Endothelial cell of umbilical vein (primary cell): ENCODE measurements at regions not wholly inside any gene's neighbourhood (a gene's known extent, or its start where the extent isn't known, plus 50 kb on each side); places are given as distances from the start of the nearest gene placed in this dataset.

Experiments used
- BruUV-seq: library from RNA; stranded (reverse); fragments of 400-500 nt; replicated peaks from 2 replicates; lab custom pipeline; 2021; lab: Mats Ljungman, UMichigan
- CTCF ChIA-PET: fragments of 300-600, 350-600 bp; sonication (Branson Sonifier 250); formaldehyde crosslinking; loops from one replicate; lab custom pipeline; 2021; ENCODE audit warnings: antibody characterized with exemption, inconsistent platforms; lab: Charles Lee
- POLR2A ChIA-PET: fragments of 300-600, 350-600 bp; sonication (Branson Sonifier 250); formaldehyde crosslinking; loops from one replicate; lab custom pipeline; 2021; ENCODE audit warnings: antibody characterized with exemption, inconsistent platforms; lab: Charles Lee
- DNase-seq: peaks from one replicate; pipeline ENCODE4 v3.0.0-alpha.2; 2011; ENCODE audit warnings: low read depth, low spot score
- FAIRE-seq: peaks from 2 replicates; lab custom pipeline; 2011; peaks lifted over from hg19 to GRCh38; lab: Jason Lieb, UNC
- H2AFZ ChIP-seq: 2 replicates; pipeline ENCODE4 v1.6.0; 2012; ENCODE audit warnings: low read depth, low read length, control low read depth, inconsistent platforms
- H3K27ac ChIP-seq: 2 replicates; pipeline ENCODE4 v1.5.1; 2011; ENCODE audit warnings: low read depth, mild to moderate bottlenecking, control low read depth, low read length, moderate library complexity; ENCODE audit not compliant: insufficient read depth
- H3K27me3 ChIP-seq, 2 experiments: 2 replicates each; pipeline versions ENCODE4 v1.6.0 to v1.6.1; 2011; ENCODE audit warnings: low read length in 2 of 2, mixed read lengths in 1 of 2; ENCODE audit not compliant: control insufficient read depth in 2 of 2, insufficient read depth in 2 of 2
- H3K36me3 ChIP-seq, 2 experiments: 2 replicates in 1 of 2; 3 replicates in 1 of 2; pipeline ENCODE4 v1.5.1; 2011; ENCODE audit warnings: low read length in 2 of 2, mild to moderate bottlenecking in 1 of 2, moderate library complexity in 1 of 2; ENCODE audit not compliant: control insufficient read depth in 2 of 2, insufficient read depth in 2 of 2; ENCODE audit errors: extremely low read depth in 1 of 2
- H3K4me1 ChIP-seq: 3 replicates; pipeline ENCODE4 v1.5.1; 2011; ENCODE audit warnings: mild to moderate bottlenecking, low read length; ENCODE audit not compliant: control insufficient read depth, insufficient read depth; ENCODE audit errors: extremely low read depth
- H3K4me2 ChIP-seq: 2 replicates; pipeline ENCODE4 v1.6.1; 2011; ENCODE audit warnings: low read length, control low read depth, mixed read lengths; ENCODE audit not compliant: insufficient read depth
- H3K4me3 ChIP-seq, 3 experiments: fragments of 200-600 bp in 1 of 3; sonication (generic), shearing (Covaris generic) in 1 of 3; replicated peaks in 1 of 3; 2 replicates each; pipeline ENCODE4 v1.5.1; 2011 to 2016; ENCODE audit warnings: control low read depth in 3 of 3, low read length in 3 of 3, mild to moderate bottlenecking in 2 of 3, inconsistent platforms in 1 of 3, low read depth in 1 of 3, moderate library complexity in 1 of 3; ENCODE audit not compliant: insufficient read depth in 1 of 3
- H3K79me2 ChIP-seq: 2 replicates; pipeline ENCODE4 v1.6.0; 2012; ENCODE audit warnings: low read length, inconsistent platforms; ENCODE audit not compliant: control insufficient read depth, insufficient read depth
- H3K9ac ChIP-seq: replicated peaks from 2 replicates; pipeline ENCODE3; 2011; ENCODE audit warnings: low read length, control low read depth; ENCODE audit not compliant: insufficient read depth; ENCODE audit errors: extremely low read depth
- H3K9me1 ChIP-seq: replicated peaks from 3 replicates; pipeline ENCODE4 v1.6.0; 2011; ENCODE audit warnings: mild to moderate bottlenecking, low read length; ENCODE audit not compliant: control insufficient read depth, insufficient read depth; ENCODE audit errors: extremely low read depth
- H3K9me3 ChIP-seq: replicated peaks from 2 replicates; pipeline ENCODE4 v1.5.1; 2012; ENCODE audit warnings: low read length, inconsistent platforms; ENCODE audit not compliant: control insufficient read depth, insufficient read depth
- H4K20me1 ChIP-seq: replicated peaks from 2 replicates; pipeline ENCODE3; 2011; ENCODE audit warnings: mild to moderate bottlenecking, low read length; ENCODE audit not compliant: control insufficient read depth, insufficient read depth; ENCODE audit errors: extremely low read depth
- EZH2 ChIP-seq: IDR thresholded peaks from 2 replicates; pipeline ENCODE4 v1.6.1; 2012; ENCODE audit warnings: borderline replicate concordance, low read depth, mild to moderate bottlenecking, moderate library complexity, low read length, inconsistent platforms; ENCODE audit not compliant: severe bottlenecking
- FOS ChIP-seq: IDR thresholded peaks from 2 replicates; pipeline ENCODE4 v1.6.1; 2011; ENCODE audit warnings: mild to moderate bottlenecking, low read length, moderate library complexity, borderline replicate concordance; ENCODE audit not compliant: insufficient read depth
- GATA2 ChIP-seq: IDR thresholded peaks from 2 replicates; pipeline ENCODE4 v1.7.0; 2011; ENCODE audit warnings: low read depth, mild to moderate bottlenecking, moderate library complexity, mixed read lengths, low read length; ENCODE audit not compliant: insufficient read length, insufficient read depth
- JUN ChIP-seq: IDR thresholded peaks from 2 replicates; pipeline ENCODE4 v1.6.1; 2011; ENCODE audit warnings: borderline replicate concordance, low read depth; ENCODE audit not compliant: insufficient read length, insufficient read depth
- MYC ChIP-seq: IDR thresholded peaks from one replicate; pipeline ENCODE4 v1.6.1; 2011; ENCODE audit warnings: mild to moderate bottlenecking, low read depth, low read length
- POLR2A ChIP-seq: IDR thresholded peaks from 2 replicates; pipeline ENCODE4 v1.6.1; 2012; ENCODE audit warnings: low read depth, mild to moderate bottlenecking, control low read depth, low read length
- POLR2AphosphoS5 ChIP-seq: IDR thresholded peaks from 2 replicates; pipeline ENCODE4 v1.6.1; 2012; ENCODE audit warnings: low read depth, mild to moderate bottlenecking, control low read depth, low read length, moderate library complexity; ENCODE audit not compliant: insufficient read depth
- dilution Hi-C: fragments of 300-500 bp; cut with MboI; formaldehyde crosslinking; loops from one replicate; pipeline ENCODE4 v1.15.0; 2019; ENCODE audit warnings: low sequenced_read_pairs; ENCODE audit not compliant: extremely low pct_ligation_motif_present
- intact Hi-C: fragments of 100-400 bp; cut with micrococcal nuclease; formaldehyde crosslinking; loops from one replicate; pipeline ENCODE4 v1.10.0; 2022
- TF ChIP-seq, protein P1 (sequence below), 2 donors: IDR thresholded peaks; 1 replicate in 1 of 2; 2 replicates in 1 of 2; pipeline ENCODE4 v1.5.1; 2011; ENCODE audit warnings: low read length in 2 of 2, mild to moderate bottlenecking in 2 of 2, moderate library complexity in 2 of 2, control low read depth in 1 of 2, inconsistent platforms in 1 of 2, low read depth in 1 of 2; ENCODE audit not compliant: insufficient read depth in 1 of 2; ENCODE audit errors: extremely low read depth in 1 of 2
- TF ChIP-seq, protein P2 (sequence below): IDR thresholded peaks from 2 replicates; pipeline ENCODE4 v1.6.1; 2011; ENCODE audit not compliant: insufficient read depth, insufficient read length

DNA sequence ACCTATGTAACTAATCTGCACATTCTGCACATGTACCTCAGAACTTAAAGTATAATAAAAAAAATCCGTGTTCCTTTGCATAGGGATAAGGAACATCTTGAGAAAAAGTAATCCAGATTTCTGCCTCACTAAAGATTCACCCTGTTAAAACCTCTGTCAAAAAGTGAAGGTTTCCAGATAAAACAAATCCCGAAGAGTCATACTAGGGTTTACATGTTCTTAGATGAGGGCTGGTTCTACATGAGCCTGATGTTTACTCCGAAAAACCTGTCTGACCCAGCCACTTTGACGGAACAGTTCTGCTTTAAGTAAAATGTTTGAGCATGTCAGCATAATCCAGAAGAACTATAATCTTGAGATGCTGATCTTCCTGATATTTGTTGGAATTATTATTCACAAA lies 515.6 kb upstream of the SLC8A1 start:
- dilution Hi-C loops, result no loop called here
- H3K9me3 ChIP-seq, result no peaks in the 10 kb centered on the region
- H3K79me2 ChIP-seq, result no peaks in the 10 kb centered on the region
- no peak overlapping the region for H2AFZ ChIP-seq
- no TSS peak for BruUV-seq
- TF ChIP-seq JUN, result no peak
- TF ChIP-seq, protein P1, sequence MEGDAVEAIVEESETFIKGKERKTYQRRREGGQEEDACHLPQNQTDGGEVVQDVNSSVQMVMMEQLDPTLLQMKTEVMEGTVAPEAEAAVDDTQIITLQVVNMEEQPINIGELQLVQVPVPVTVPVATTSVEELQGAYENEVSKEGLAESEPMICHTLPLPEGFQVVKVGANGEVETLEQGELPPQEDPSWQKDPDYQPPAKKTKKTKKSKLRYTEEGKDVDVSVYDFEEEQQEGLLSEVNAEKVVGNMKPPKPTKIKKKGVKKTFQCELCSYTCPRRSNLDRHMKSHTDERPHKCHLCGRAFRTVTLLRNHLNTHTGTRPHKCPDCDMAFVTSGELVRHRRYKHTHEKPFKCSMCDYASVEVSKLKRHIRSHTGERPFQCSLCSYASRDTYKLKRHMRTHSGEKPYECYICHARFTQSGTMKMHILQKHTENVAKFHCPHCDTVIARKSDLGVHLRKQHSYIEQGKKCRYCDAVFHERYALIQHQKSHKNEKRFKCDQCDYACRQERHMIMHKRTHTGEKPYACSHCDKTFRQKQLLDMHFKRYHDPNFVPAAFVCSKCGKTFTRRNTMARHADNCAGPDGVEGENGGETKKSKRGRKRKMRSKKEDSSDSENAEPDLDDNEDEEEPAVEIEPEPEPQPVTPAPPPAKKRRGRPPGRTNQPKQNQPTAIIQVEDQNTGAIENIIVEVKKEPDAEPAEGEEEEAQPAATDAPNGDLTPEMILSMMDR (IDR thresholded peaks at IDR 0.05; ENCODE audit: extremely low read depth in 1 of 2, insufficient read depth in 1 of 2, low read depth in 1 of 2, low read length in 2 of 2), result no peak
- no peaks in the 10 kb centered on the region for H3K27me3 ChIP-seq
- ChIA-PET CTCF (no interaction called here), POLR2A (no interaction called here)
- H3K36me3 ChIP-seq, result no peaks in the 10 kb centered on the region
- no peak overlapping the region for H3K4me2 ChIP-seq
- peaks cover 3% of the 10 kb centered on the region for H3K4me1 ChIP-seq
- DNase-seq (no peak), FAIRE-seq (no peak)
- no peak overlapping the region for H3K4me3 ChIP-seq
- H3K9me1 ChIP-seq, result no peaks in the 10 kb centered on the region
- H4K20me1 ChIP-seq, result no peaks in the 10 kb centered on the region
- no peak overlapping the region for H3K27ac ChIP-seq
- H3K9ac ChIP-seq, result no peak overlapping the region
- intact Hi-C loops, result no loop called here

DNA sequence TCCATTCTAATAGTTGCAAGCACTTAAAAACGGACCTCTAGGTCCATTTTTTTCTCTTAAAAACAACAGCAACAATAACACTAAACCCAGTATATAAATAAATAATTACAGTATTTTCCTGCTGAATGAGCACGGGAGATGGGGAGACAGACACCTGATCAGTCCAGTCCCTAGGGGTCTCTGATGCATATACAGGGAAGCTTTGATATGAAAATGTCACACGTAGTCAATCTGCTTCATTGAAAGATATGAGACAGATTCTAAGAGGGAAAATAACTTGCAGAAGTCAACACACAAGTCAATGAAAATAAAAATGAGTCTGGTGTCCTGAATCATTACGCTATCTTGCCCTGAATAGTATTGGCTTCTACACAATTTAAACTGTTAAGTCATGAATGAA lies 523.3 kb upstream of the SLC8A1 start:
- H3K9me1 ChIP-seq, result no peaks in the 10 kb centered on the region
- no peak overlapping the region for H3K9ac ChIP-seq
- ChIA-PET CTCF (interaction anchor here (2.2 kb wide), 1 partner anchor 14 kb away, joined by 6 read pairs; no protein-coding TSS in a partner anchor), POLR2A (no interaction called here)
- no peak for TF ChIP-seq FOS
- TF ChIP-seq JUN, result no peak
- TF ChIP-seq EZH2, result no peak
- TF ChIP-seq GATA2, result no peak
- TF ChIP-seq POLR2AphosphoS5, result no peak
- TF ChIP-seq MYC, result no peak
- TF ChIP-seq POLR2A, result no peak
- TF ChIP-seq, protein P2, sequence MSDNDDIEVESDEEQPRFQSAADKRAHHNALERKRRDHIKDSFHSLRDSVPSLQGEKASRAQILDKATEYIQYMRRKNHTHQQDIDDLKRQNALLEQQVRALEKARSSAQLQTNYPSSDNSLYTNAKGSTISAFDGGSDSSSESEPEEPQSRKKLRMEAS, result no peak
- TF ChIP-seq, protein P1 (IDR thresholded peaks at IDR 0.05; ENCODE audit: extremely low read depth in 1 of 2, insufficient read depth in 1 of 2, low read depth in 1 of 2, low read length in 2 of 2), result no peak
- H3K27ac ChIP-seq, result no peak overlapping the region
- no peaks in the 10 kb centered on the region for H4K20me1 ChIP-seq
- intact Hi-C loops, result no loop called here
- no TSS peak for BruUV-seq
- no peak for DNase-seq
- no peaks in the 10 kb centered on the region for H3K4me1 ChIP-seq
- no peaks in the 10 kb centered on the region for H3K9me3 ChIP-seq
- H3K36me3 ChIP-seq, result no peaks in the 10 kb centered on the region
- no peak overlapping the region for H3K4me3 ChIP-seq
- no peak overlapping the region for H3K4me2 ChIP-seq
- no peak overlapping the region for H2AFZ ChIP-seq
- dilution Hi-C loops, result no loop called here
- FAIRE-seq, result no peak
- H3K27me3 ChIP-seq, result no peaks in the 10 kb centered on the region
- no peaks in the 10 kb centered on the region for H3K79me2 ChIP-seq
